Peyer's patch (tissue), 4 donors: ENCODE measurements at regions not wholly inside any gene's neighbourhood (a gene's known extent, or its start where the extent isn't known, plus 50 kb on each side); places are given as distances from the start of the nearest gene placed in this dataset.
"Not testable (repeated sequence)": the region's sequence is repeated elsewhere in the genome, so short reads cannot be mapped to it uniquely, and the experiment has no call there.

Experiments used
- DNase-seq, 3 donors: peaks; one replicate each; pipeline ENCODE4 v3.0.0-alpha.2; 2017 to 2019
- H3K27ac ChIP-seq, 4 donors: fragments of 200-600 bp; sonication (generic); one replicate each; pipeline ENCODE4 v1.5.1; 2016 to 2019
- H3K27me3 ChIP-seq, 2 donors: fragments of 200-600 bp; sonication (generic); one replicate each; pipeline ENCODE4 v1.5.1; 2019
- H3K36me3 ChIP-seq, 3 donors: fragments of 200-600 bp; sonication (generic); one replicate each; pipeline ENCODE4 v1.5.1; 2016 to 2019
- H3K4me1 ChIP-seq, 4 donors: fragments of 200-600 bp; sonication (generic); one replicate each; pipeline ENCODE4 v1.5.1; 2016 to 2019
- H3K4me3 ChIP-seq, 4 donors: fragments of 200-600 bp; sonication (generic); 1 replicate in 3 of 4; 2 replicates in 1 of 4; pipeline ENCODE4 v1.5.1; 2016 to 2019; ENCODE audit warnings: mild to moderate bottlenecking in 1 of 4
- H3K9me3 ChIP-seq, 4 donors: fragments of 200-600 bp; sonication (generic); one replicate each; pipeline ENCODE4 v1.5.1; 2016 to 2019; ENCODE audit warnings: mild to moderate bottlenecking in 1 of 4
- POLR2A ChIP-seq, 2 donors: fragments of 450-650 bp; IDR thresholded peaks; one replicate each; pipeline ENCODE4 v1.5.1; 2017; ENCODE audit warnings: antibody characterized with exemption in 2 of 2, mild to moderate bottlenecking in 2 of 2, moderate library complexity in 2 of 2
- TF ChIP-seq, protein P1 (sequence below), 6 experiments: fragments of 450-650 bp in 4 of 6; fragments of 200-600 bp in 2 of 6; sonication (generic) in 1 of 6; IDR thresholded peaks; one replicate each; pipeline ENCODE4 v1.5.1; 2017 to 2019; ENCODE audit warnings: antibody characterized with exemption in 6 of 6, mild to moderate bottlenecking in 3 of 6, moderate library complexity in 1 of 6

DNA sequence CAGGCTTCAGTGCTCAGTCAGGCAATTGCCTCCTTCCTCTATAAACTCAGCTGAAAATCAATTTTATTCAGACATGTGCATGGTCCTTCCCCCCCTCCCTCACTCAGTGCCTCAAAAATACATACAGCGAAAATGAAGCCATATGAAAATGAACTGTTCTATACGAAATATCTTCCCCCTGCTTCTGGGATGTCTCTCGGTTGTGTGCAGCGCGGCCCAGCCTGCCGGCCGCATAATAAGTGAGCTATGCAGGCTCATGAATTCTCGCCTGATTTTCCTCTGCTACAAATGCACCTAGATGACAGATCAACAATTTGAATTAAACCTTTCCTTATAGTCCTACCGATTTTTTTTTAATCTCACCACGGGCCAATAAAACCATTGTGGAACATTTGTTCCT, 252.9 kb downstream of the CRLF2 start:
- H3K27ac ChIP-seq, result no peak overlapping the region
- H3K36me3 ChIP-seq, result no peaks in the 10 kb centered on the region
- no peak for DNase-seq
- H3K4me3 ChIP-seq, result no peak overlapping the region
- TF ChIP-seq POLR2A (IDR thresholded peaks at IDR 0.05), result no peak
- TF ChIP-seq, protein P1, sequence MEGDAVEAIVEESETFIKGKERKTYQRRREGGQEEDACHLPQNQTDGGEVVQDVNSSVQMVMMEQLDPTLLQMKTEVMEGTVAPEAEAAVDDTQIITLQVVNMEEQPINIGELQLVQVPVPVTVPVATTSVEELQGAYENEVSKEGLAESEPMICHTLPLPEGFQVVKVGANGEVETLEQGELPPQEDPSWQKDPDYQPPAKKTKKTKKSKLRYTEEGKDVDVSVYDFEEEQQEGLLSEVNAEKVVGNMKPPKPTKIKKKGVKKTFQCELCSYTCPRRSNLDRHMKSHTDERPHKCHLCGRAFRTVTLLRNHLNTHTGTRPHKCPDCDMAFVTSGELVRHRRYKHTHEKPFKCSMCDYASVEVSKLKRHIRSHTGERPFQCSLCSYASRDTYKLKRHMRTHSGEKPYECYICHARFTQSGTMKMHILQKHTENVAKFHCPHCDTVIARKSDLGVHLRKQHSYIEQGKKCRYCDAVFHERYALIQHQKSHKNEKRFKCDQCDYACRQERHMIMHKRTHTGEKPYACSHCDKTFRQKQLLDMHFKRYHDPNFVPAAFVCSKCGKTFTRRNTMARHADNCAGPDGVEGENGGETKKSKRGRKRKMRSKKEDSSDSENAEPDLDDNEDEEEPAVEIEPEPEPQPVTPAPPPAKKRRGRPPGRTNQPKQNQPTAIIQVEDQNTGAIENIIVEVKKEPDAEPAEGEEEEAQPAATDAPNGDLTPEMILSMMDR (IDR thresholded peaks at IDR 0.05), result no peak
- H3K4me1 ChIP-seq, result no peaks in the 10 kb centered on the region
- H3K9me3 ChIP-seq, result no peaks in the 10 kb centered on the region
- H3K27me3 ChIP-seq, result no peaks in the 10 kb centered on the region

DNA sequence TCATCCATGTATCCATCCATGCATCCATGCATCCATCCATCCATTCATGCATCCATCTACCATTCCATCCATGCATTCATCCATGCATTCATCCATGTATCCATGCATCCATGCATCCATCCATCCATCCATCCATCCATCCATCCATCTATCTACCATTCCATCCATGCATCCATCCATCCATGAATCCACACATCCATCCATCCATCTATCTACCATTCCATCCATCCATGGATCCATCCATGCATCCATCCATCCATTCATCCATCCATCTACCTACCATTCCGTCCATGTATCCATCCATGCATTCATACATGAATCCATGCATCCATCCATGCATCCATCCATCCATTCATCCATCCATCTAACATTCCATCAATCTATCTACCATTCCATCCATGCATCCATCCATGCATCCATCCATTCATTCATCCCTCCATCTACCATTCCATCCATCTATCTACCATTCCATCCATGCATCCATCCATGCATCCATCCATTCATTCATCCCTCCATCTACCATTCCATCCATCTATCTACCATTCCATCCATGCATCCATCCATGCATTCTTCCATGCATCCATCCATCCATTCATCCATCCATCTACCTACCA, 257.2 kb downstream of the CRLF2 start:
- H3K36me3 ChIP-seq, H3K4me3 ChIP-seq, H3K4me1 ChIP-seq, H3K9me3 ChIP-seq, H3K27ac ChIP-seq, DNase-seq, H3K27me3 ChIP-seq: not testable (repeated sequence)

DNA sequence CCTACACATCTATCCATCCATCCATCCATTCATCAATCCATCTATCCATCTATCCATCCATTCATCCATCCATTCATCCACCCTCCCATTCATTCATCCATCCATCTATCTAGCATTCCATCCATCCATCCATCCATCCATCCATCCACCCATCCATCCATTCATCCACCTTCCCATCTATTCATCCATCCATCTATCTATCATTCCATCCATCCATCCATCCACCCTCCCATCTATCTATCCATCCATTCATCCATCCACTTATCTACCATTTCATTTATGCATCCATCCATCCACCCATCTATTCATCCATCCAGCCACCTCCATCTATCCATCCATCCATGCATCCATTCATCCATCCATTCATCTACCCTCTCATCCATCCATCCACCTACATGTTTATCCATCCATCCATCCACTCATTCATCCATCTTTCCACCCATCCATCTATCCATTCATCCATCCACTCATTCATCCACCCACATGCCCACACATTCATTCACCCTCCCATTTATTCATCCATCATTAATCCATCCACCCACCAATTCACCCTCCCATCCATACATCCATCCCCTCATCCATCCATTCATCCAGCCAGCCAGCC, 258.5 kb downstream of the CRLF2 start:
- Histone ChIP-seq H3K36me3 (no peaks in the 10 kb centered on the region), H3K27me3 (no peaks in the 10 kb centered on the region), H3K27ac (no peak overlapping the region), H3K4me1 (no peaks in the 10 kb centered on the region), H3K4me3 (no peak overlapping the region), H3K9me3 (no peaks in the 10 kb centered on the region)
- no peak for DNase-seq
- TF ChIP-seq POLR2A (IDR thresholded peaks at IDR 0.05), result no peak
- TF ChIP-seq, protein P1 (IDR thresholded peaks at IDR 0.05), result no peak

DNA sequence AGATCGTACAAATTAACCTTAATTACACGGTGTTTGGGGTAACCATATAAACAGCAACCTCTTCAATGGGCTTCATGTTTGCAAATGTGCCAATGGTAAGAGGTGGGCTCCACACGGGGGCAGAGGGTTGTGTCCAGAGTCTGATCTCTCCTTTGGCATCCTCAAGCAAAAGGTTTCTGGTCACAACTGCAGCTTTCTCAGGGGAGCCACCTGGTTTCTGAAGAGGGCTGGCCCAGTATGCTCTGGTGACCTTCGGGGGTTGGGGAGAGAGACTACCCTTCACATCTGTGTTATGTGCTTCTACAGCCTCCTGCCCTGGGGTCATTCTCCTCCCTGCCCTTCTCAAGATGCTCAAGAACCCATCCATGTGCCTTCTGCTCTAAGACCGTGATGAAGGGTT, 259.6 kb downstream of the CRLF2 start:
- no peak for DNase-seq
- H3K4me3 ChIP-seq, result no peak overlapping the region
- no peaks in the 10 kb centered on the region for H3K27me3 ChIP-seq
- H3K9me3 ChIP-seq, result no peaks in the 10 kb centered on the region
- no peaks in the 10 kb centered on the region for H3K36me3 ChIP-seq
- H3K4me1 ChIP-seq, result no peaks in the 10 kb centered on the region
- TF ChIP-seq, protein P1 (IDR thresholded peaks at IDR 0.05), result no peak
- TF ChIP-seq POLR2A (IDR thresholded peaks at IDR 0.05), result no peak
- no peak overlapping the region for H3K27ac ChIP-seq

DNA sequence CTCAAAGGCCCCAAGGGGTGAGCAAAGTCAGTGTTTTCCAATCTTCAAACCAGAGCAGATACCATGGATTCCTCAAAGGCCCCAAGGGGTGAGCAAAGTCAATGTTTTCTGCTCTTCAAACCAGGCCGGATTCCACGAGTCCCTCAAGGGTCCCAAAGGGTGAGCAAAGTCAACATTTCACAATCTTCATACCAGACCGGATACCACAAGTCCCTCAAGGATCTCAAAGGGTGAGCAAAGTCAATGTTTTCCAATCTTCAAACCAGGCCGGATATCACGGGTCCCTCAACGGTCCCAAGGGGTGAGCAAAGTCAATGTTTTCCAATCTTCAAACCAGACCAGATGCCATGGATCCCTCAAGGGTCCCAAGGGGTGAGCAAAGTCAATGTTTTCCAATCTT, 265.2 kb downstream of the CRLF2 start:
- not testable (repeated sequence) for H3K4me1 ChIP-seq, DNase-seq, H3K27me3 ChIP-seq, H3K36me3 ChIP-seq, H3K27ac ChIP-seq, H3K4me3 ChIP-seq, H3K9me3 ChIP-seq

DNA sequence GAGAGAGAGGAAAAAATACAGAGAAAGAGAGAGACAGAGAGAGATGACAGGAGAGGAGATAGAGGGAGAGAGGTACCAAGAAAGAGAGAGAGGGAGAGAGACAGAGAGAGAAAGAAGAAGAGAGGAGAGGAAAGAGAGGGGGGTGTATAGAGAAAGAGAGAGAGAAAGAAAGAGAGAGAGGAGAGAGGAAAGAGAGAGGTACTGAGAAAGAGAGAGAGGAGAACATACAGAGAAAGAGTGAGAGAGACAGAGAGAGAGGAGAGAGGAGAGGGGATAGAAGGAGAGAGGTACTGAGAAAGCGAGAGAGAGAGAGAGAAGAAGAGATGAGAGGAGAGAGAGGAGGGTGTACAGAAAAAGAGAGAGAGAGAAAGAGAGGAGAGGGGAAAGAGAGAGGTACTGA, 269.4 kb downstream of the CRLF2 start:
- Histone ChIP-seq H3K4me1 (no peaks in the 10 kb centered on the region), H3K36me3 (no peaks in the 10 kb centered on the region), H3K4me3 (no peak overlapping the region), H3K27me3 (no peaks in the 10 kb centered on the region), H3K27ac (no peak overlapping the region), H3K9me3 (no peaks in the 10 kb centered on the region)
- TF ChIP-seq, protein P1 (IDR thresholded peaks at IDR 0.05), result no peak
- no peak for TF ChIP-seq POLR2A (IDR thresholded peaks at IDR 0.05)
- no peak for DNase-seq

DNA sequence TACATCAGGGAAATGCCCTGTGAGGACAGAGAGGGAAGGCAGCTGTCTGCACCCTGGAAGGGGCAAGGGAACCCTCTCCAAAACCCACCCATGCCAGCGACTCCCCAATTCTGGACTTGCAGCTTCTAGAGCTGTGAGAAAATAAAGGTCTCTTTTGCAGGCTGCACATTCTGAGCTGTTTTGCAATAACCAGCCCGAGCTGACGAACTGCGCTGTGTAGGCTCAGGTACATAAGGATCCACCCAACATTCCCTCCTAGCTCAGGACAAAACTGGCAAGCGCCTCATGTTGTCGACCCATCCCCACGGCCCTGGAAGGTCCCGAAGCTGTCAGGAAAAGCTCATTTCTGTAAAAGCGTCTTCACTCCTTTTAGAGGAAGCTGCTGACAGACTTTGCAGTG, 271.8 kb downstream of the CRLF2 start:
- Histone ChIP-seq H3K27me3 (no peaks in the 10 kb centered on the region), H3K27ac (no peak overlapping the region), H3K36me3 (no peaks in the 10 kb centered on the region), H3K4me1 (no peaks in the 10 kb centered on the region), H3K9me3 (no peaks in the 10 kb centered on the region), H3K4me3 (no peak overlapping the region)
- peak in 1 of 3 donors; percentile 4 for DNase-seq
- TF ChIP-seq, protein P1 (IDR thresholded peaks at IDR 0.05), result no peak
- TF ChIP-seq POLR2A (IDR thresholded peaks at IDR 0.05), result no peak
